GM12878 (cell line): ENCODE measurements at regions not wholly inside any gene's neighbourhood (a gene's known extent, or its start where the extent isn't known, plus 50 kb on each side); places are given as distances from the start of the nearest gene placed in this dataset.

Experiments used
- ATAC-seq: fragments of 200-7000 bp; cut with Tn5 transposase; 3 replicates; pipeline ENCODE4 v1.9.1; 2020; ENCODE audit warnings: mild to moderate bottlenecking, moderate library complexity
- BruUV-seq: library from RNA; stranded (reverse); fragments of 400-500 nt; replicated peaks from 2 replicates; lab custom pipeline; 2021; lab: Mats Ljungman, UMichigan
- CTCF ChIA-PET: fragments of 300-600 bp; sonication (Branson Sonifier 250); formaldehyde crosslinking; extraction: SDS; loops from one replicate; lab custom pipeline; 2021; ENCODE audit warnings: inconsistent platforms; lab: Yijun Ruan, JAX
- POLR2A ChIA-PET: fragments of 350-600 bp; formaldehyde crosslinking; extraction: SDS; loops from one replicate; lab custom pipeline; 2021; ENCODE audit warnings: inconsistent platforms; lab: Charles Lee
- RAD21 ChIA-PET: fragments of 300-600 bp; sonication (Branson Sonifier 250); formaldehyde crosslinking; loops from one replicate; lab custom pipeline; 2023; ENCODE audit warnings: antibody characterized with exemption; ENCODE audit not compliant: unreplicated experiment; lab: Charles Lee
- SMC1A ChIA-PET: fragments of 300-600 bp; sonication (Branson Sonifier 250); formaldehyde crosslinking; loops from one replicate; lab custom pipeline; 2023; ENCODE audit not compliant: unreplicated experiment, uncharacterized antibody; lab: Charles Lee
- DNase-seq: peaks from one replicate; pipeline ENCODE4 v3.0.0-alpha.2; 2011; ENCODE audit warnings: low read depth, low spot score
- FAIRE-seq: peaks from 3 replicates; lab custom pipeline; 2011; peaks lifted over from hg19 to GRCh38; lab: Jason Lieb, UNC
- H2AFZ ChIP-seq: 2 replicates; pipeline ENCODE4 v1.6.0; 2011; ENCODE audit warnings: low read depth, low read length, control low read depth; ENCODE audit not compliant: control insufficient read depth
- H3K27ac ChIP-seq: 2 replicates; pipeline ENCODE4 v1.5.1; 2011; ENCODE audit warnings: control low read depth; ENCODE audit not compliant: control insufficient read depth, insufficient read depth
- H3K27me3 ChIP-seq, 2 experiments: replicated peaks in 1 of 2; 2 replicates each; pipeline versions ENCODE4 v1.6.0 to v1.6.1; 2011; ENCODE audit warnings: low read length in 1 of 2; ENCODE audit not compliant: control insufficient read depth in 2 of 2, insufficient read depth in 2 of 2
- H3K36me3 ChIP-seq, 2 experiments: 2 replicates each; pipeline ENCODE4 v1.5.1; 2011; ENCODE audit warnings: low read length in 1 of 2; ENCODE audit not compliant: control insufficient read depth in 2 of 2, insufficient read depth in 2 of 2
- H3K4me1 ChIP-seq: 2 replicates; pipeline ENCODE4 v1.6.1; 2011; ENCODE audit warnings: mild to moderate bottlenecking, low read length, moderate library complexity, mixed read lengths; ENCODE audit not compliant: control insufficient read depth, insufficient read depth
- H3K4me2 ChIP-seq: 2 replicates; pipeline ENCODE4 v1.6.0; 2011; ENCODE audit warnings: control low read depth; ENCODE audit not compliant: control insufficient read depth, insufficient read depth
- H3K4me3 ChIP-seq: fragments of 200-600 bp; sonication (generic); 2 replicates; pipeline ENCODE4 v1.5.1; 2016
- H3K79me2 ChIP-seq: 2 replicates; pipeline ENCODE4 v1.6.0; 2011; ENCODE audit warnings: low read length; ENCODE audit not compliant: control insufficient read depth, insufficient read depth
- H3K9ac ChIP-seq: 2 replicates; pipeline ENCODE4 v1.8.0; 2011; ENCODE audit warnings: low read length, control low read depth, mixed read lengths; ENCODE audit not compliant: control insufficient read depth, insufficient read depth
- H3K9me3 ChIP-seq: replicated peaks from 3 replicates; pipeline ENCODE4 v1.5.1; 2011; ENCODE audit warnings: mild to moderate bottlenecking, low read length; ENCODE audit not compliant: control insufficient read depth, insufficient read depth
- H4K20me1 ChIP-seq: 2 replicates; pipeline ENCODE4 v1.6.0; 2011; ENCODE audit not compliant: control insufficient read depth, insufficient read depth
- ATF7 ChIP-seq: fragments of 450-650 bp; IDR thresholded peaks from 2 replicates; pipeline ENCODE4 v1.6.1; 2016; ENCODE audit warnings: low read depth, mild to moderate bottlenecking
- IKZF2 ChIP-seq, 2 experiments: fragments of 450-650 bp; IDR thresholded peaks; 2 replicates each; pipeline ENCODE4 v1.6.1; 2017; ENCODE audit warnings: mild to moderate bottlenecking in 2 of 2, moderate library complexity in 2 of 2
- KDM1A ChIP-seq: fragments of 200-600 bp; sonication (generic); IDR thresholded peaks from 2 replicates; pipeline ENCODE4 v1.6.1; 2016; ENCODE audit warnings: borderline replicate concordance
- NFYB ChIP-seq: IDR thresholded peaks from 2 replicates; pipeline ENCODE4 v1.6.1; 2011; ENCODE audit warnings: low read depth, mild to moderate bottlenecking, low read length, improper control_type of control experiment, moderate library complexity; ENCODE audit not compliant: insufficient read depth
- PML ChIP-seq: IDR thresholded peaks from 2 replicates; pipeline ENCODE4 v1.6.1; 2012; ENCODE audit warnings: low read length, inconsistent platforms
- POLR2AphosphoS5 ChIP-seq: IDR thresholded peaks from 2 replicates; pipeline ENCODE4 v1.6.1; 2011; ENCODE audit warnings: mild to moderate bottlenecking, low read length, inconsistent platforms
- STAT1 ChIP-seq: fragments of 450-650 bp; conservative IDR thresholded peaks from 2 replicates; pipeline ENCODE4 v1.6.1; 2014; ENCODE audit warnings: antibody characterized with exemption, mild to moderate bottlenecking
- YY1 ChIP-seq: IDR thresholded peaks from 2 replicates; pipeline ENCODE4 v1.6.1; 2011; ENCODE audit warnings: low read depth, mild to moderate bottlenecking, low read length
- ZNF384 ChIP-seq: IDR thresholded peaks from 2 replicates; pipeline ENCODE4 v1.6.1; 2012; ENCODE audit warnings: low read depth, mild to moderate bottlenecking, low read length, improper control_type of control experiment, borderline replicate concordance
- WGBS: methylation state at CpG from one replicate; pipeline ENCODE4 v1.1.6; 2016; ENCODE audit warnings: low lambda C conversion rate; ENCODE audit not compliant: insufficient replicate concordance, insufficient coverage; ENCODE audit errors: missing lambda C conversion rate; 5-methylcytosine and 5-hydroxymethylcytosine counted together
- in situ Hi-C: fragments of 300-500 bp; cut with MboI; formaldehyde crosslinking; loops from 9 replicates; pipeline ENCODE4 v1.14.3; 2018; ENCODE audit warnings: mixed read lengths
- intact Hi-C: fragments of 100-400 bp; cut with micrococcal nuclease; formaldehyde crosslinking; loops from one replicate; pipeline ENCODE4 v1.14.2; 2022; ENCODE audit not compliant: unreplicated experiment
- TF ChIP-seq, protein P1 (sequence below): fragments of 450-650 bp; IDR thresholded peaks from 2 replicates; pipeline ENCODE4 v1.6.1; 2017; ENCODE audit warnings: mild to moderate bottlenecking
- TF ChIP-seq, protein P2 (sequence below): fragments of 450-650 bp; IDR thresholded peaks from 2 replicates; pipeline ENCODE4 v1.6.1; 2018; ENCODE audit warnings: mild to moderate bottlenecking, low read depth, moderate library complexity; ENCODE audit not compliant: partially characterized antibody
- TF ChIP-seq, protein P3 (sequence below): fragments of 450-650 bp; IDR thresholded peaks from 2 replicates; pipeline ENCODE4 v1.6.1; 2017; ENCODE audit warnings: mild to moderate bottlenecking, moderate library complexity
- TF ChIP-seq, protein P4 (sequence below): IDR thresholded peaks from 2 replicates; pipeline ENCODE4 v1.6.1; 2011; ENCODE audit warnings: mild to moderate bottlenecking, low read depth, low read length, moderate library complexity; ENCODE audit not compliant: insufficient replicate concordance

DNA sequence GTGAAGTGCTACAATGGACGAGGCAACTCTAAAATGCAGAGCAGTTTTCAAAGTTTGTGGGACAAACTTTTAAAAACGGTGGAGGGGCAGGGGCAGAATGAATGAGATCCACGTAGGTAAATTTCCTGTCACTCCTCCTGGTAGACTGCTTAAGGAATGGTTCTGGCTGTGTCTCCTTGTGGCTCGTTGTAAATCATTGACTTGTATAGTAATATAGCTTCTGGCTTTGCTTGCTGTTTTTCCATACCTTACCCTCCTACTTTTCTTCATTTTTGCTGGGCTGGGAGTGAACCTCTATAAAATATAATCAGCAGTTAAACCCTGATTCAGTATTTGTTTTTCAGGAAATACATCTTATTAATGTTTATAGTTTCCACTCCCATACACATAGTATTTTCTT is 235.7 kb downstream of the TUSC1 start:
- no peaks in the 10 kb centered on the region for H3K36me3 ChIP-seq
- H3K27ac ChIP-seq: no peak overlapping the region
- ChIA-PET POLR2A (no interaction called here), SMC1A (interaction anchor here (1.0 kb wide), 1 partner anchor 23 kb away, joined by 3 read pairs; no protein-coding TSS in a partner anchor), CTCF (no interaction called here), RAD21 (no interaction called here)
- H3K9me3 ChIP-seq: no peaks in the 10 kb centered on the region
- no peaks in the 10 kb centered on the region for H3K27me3 ChIP-seq
- in situ Hi-C loops (no loop called here), intact Hi-C loops (no loop called here)
- WGBS: 0% methylated on average over 4 of the region's 4 CpGs
- no peak overlapping the region for H3K9ac ChIP-seq
- H3K79me2 ChIP-seq: no peaks in the 10 kb centered on the region
- no peaks in the 10 kb centered on the region for H3K4me1 ChIP-seq
- no peak for ATAC-seq
- no peak overlapping the region for H2AFZ ChIP-seq
- no peak for DNase-seq
- BruUV-seq: no TSS peak
- H3K4me3 ChIP-seq: no peak overlapping the region
- H4K20me1 ChIP-seq: no peaks in the 10 kb centered on the region
- H3K4me2 ChIP-seq: no peak overlapping the region
- FAIRE-seq: no peak
- TF ChIP-seq ATF7: no peak
- TF ChIP-seq PML: no peak
- TF ChIP-seq IKZF2 (IDR thresholded peaks at IDR 0.05): no peak
- TF ChIP-seq STAT1: no peak
- TF ChIP-seq POLR2AphosphoS5: no peak
- no peak for TF ChIP-seq ZNF384
- TF ChIP-seq, protein P1, sequence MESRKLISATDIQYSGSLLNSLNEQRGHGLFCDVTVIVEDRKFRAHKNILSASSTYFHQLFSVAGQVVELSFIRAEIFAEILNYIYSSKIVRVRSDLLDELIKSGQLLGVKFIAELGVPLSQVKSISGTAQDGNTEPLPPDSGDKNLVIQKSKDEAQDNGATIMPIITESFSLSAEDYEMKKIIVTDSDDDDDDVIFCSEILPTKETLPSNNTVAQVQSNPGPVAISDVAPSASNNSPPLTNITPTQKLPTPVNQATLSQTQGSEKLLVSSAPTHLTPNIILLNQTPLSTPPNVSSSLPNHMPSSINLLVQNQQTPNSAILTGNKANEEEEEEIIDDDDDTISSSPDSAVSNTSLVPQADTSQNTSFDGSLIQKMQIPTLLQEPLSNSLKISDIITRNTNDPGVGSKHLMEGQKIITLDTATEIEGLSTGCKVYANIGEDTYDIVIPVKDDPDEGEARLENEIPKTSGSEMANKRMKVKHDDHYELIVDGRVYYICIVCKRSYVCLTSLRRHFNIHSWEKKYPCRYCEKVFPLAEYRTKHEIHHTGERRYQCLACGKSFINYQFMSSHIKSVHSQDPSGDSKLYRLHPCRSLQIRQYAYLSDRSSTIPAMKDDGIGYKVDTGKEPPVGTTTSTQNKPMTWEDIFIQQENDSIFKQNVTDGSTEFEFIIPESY: no peak
- TF ChIP-seq, protein P2, sequence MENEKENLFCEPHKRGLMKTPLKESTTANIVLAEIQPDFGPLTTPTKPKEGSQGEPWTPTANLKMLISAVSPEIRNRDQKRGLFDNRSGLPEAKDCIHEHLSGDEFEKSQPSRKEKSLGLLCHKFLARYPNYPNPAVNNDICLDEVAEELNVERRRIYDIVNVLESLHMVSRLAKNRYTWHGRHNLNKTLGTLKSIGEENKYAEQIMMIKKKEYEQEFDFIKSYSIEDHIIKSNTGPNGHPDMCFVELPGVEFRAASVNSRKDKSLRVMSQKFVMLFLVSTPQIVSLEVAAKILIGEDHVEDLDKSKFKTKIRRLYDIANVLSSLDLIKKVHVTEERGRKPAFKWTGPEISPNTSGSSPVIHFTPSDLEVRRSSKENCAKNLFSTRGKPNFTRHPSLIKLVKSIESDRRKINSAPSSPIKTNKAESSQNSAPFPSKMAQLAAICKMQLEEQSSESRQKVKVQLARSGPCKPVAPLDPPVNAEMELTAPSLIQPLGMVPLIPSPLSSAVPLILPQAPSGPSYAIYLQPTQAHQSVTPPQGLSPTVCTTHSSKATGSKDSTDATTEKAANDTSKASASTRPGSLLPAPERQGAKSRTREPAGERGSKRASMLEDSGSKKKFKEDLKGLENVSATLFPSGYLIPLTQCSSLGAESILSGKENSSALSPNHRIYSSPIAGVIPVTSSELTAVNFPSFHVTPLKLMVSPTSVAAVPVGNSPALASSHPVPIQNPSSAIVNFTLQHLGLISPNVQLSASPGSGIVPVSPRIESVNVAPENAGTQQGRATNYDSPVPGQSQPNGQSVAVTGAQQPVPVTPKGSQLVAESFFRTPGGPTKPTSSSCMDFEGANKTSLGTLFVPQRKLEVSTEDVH: no peak
- TF ChIP-seq KDM1A: no peak
- TF ChIP-seq, protein P3, sequence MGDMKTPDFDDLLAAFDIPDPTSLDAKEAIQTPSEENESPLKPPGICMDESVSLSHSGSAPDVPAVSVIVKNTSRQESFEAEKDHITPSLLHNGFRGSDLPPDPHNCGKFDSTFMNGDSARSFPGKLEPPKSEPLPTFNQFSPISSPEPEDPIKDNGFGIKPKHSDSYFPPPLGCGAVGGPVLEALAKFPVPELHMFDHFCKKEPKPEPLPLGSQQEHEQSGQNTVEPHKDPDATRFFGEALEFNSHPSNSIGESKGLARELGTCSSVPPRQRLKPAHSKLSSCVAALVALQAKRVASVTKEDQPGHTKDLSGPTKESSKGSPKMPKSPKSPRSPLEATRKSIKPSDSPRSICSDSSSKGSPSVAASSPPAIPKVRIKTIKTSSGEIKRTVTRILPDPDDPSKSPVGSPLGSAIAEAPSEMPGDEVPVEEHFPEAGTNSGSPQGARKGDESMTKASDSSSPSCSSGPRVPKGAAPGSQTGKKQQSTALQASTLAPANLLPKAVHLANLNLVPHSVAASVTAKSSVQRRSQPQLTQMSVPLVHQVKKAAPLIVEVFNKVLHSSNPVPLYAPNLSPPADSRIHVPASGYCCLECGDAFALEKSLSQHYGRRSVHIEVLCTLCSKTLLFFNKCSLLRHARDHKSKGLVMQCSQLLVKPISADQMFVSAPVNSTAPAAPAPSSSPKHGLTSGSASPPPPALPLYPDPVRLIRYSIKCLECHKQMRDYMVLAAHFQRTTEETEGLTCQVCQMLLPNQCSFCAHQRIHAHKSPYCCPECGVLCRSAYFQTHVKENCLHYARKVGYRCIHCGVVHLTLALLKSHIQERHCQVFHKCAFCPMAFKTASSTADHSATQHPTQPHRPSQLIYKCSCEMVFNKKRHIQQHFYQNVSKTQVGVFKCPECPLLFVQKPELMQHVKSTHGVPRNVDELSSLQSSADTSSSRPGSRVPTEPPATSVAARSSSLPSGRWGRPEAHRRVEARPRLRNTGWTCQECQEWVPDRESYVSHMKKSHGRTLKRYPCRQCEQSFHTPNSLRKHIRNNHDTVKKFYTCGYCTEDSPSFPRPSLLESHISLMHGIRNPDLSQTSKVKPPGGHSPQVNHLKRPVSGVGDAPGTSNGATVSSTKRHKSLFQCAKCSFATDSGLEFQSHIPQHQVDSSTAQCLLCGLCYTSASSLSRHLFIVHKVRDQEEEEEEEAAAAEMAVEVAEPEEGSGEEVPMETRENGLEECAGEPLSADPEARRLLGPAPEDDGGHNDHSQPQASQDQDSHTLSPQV: no peak
- TF ChIP-seq, protein P4, sequence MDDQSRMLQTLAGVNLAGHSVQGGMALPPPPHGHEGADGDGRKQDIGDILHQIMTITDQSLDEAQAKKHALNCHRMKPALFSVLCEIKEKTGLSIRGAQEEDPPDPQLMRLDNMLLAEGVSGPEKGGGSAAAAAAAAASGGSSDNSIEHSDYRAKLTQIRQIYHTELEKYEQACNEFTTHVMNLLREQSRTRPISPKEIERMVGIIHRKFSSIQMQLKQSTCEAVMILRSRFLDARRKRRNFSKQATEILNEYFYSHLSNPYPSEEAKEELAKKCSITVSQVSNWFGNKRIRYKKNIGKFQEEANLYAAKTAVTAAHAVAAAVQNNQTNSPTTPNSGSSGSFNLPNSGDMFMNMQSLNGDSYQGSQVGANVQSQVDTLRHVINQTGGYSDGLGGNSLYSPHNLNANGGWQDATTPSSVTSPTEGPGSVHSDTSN: no peak
- no peak for TF ChIP-seq YY1
- no peak for TF ChIP-seq NFYB
